WTC11 (cell line): ENCODE measurements at regions not wholly inside any gene's neighbourhood (a gene's known extent, or its start where the extent isn't known, plus 50 kb on each side); places are given as distances from the start of the nearest gene placed in this dataset.

Experiments used
- ATAC-seq: fragments of 200-7000 bp; cut with Tn5 transposase; 2 replicates; pipeline ENCODE4 v1.10.0; 2021; ENCODE audit warnings: mild to moderate bottlenecking, moderate library complexity
- CTCF ChIA-PET: fragments of 300-600 bp; sonication (Branson Sonifier 250); formaldehyde crosslinking; loops from one replicate; lab custom pipeline; 2021; ENCODE audit warnings: antibody characterized with exemption; lab: Charles Lee
- POLR2A ChIA-PET: fragments of 350-600 bp; sonication (Branson Sonifier 250); formaldehyde crosslinking; loops from one replicate; lab custom pipeline; 2021; ENCODE audit warnings: antibody characterized with exemption; lab: Charles Lee
- DNase-seq: peaks from one replicate; pipeline ENCODE4 v3.0.0; 2021; ENCODE audit warnings: low spot score
- H3K27ac Mint-ChIP-seq: 2 replicates; pipeline ENCODE4 v1.8.0; 2021; ENCODE audit warnings: mixed read lengths
- H3K27me3 Mint-ChIP-seq: 2 replicates; pipeline ENCODE4 v1.8.0; 2021; ENCODE audit warnings: low read depth, mild to moderate bottlenecking, moderate library complexity, mixed read lengths
- H3K36me3 Mint-ChIP-seq: 2 replicates; pipeline ENCODE4 v1.8.0; 2021; ENCODE audit warnings: mixed read lengths
- H3K4me1 Mint-ChIP-seq: 2 replicates; pipeline ENCODE4 v1.8.0; 2022; ENCODE audit warnings: mixed read lengths
- H3K4me3 Mint-ChIP-seq: 2 replicates; pipeline ENCODE4 v1.8.0; 2021; ENCODE audit warnings: mild to moderate bottlenecking, moderate library complexity, mixed read lengths
- H3K9me3 Mint-ChIP-seq: 2 replicates; pipeline ENCODE4 v1.8.0; 2021; ENCODE audit warnings: mixed read lengths
- CBFB ChIP-seq: sonication (generic); formaldehyde crosslinking; IDR thresholded peaks from 2 replicates; pipeline ENCODE4 v1.8.1; 2022; ENCODE audit warnings: mild to moderate bottlenecking, low read depth, missing genetic modification reagents
- CREB1 ChIP-seq: sonication (generic); formaldehyde crosslinking; IDR thresholded peaks from 2 replicates; pipeline ENCODE4 v1.8.0; 2023; ENCODE audit warnings: mild to moderate bottlenecking, missing genetic modification reagents
- EMX1 ChIP-seq: fragments of 250-450 bp; sonication (Bioruptor Pico); IDR thresholded peaks from 2 replicates; pipeline ENCODE4 v1.8.0; 2021; ENCODE audit warnings: mild to moderate bottlenecking
- GTF2I ChIP-seq: fragments of 250-450 bp; sonication (Bioruptor Pico); conservative IDR thresholded peaks from 2 replicates; pipeline ENCODE4 v1.4.0; 2021; ENCODE audit warnings: mild to moderate bottlenecking
- MXD4 ChIP-seq: fragments of 250-450 bp; sonication (Bioruptor Pico); IDR thresholded peaks from 2 replicates; pipeline ENCODE4 v1.8.0; 2021; ENCODE audit warnings: mild to moderate bottlenecking, moderate library complexity, borderline replicate concordance
- NR2C2 ChIP-seq: sonication (generic); formaldehyde crosslinking; IDR thresholded peaks from 2 replicates; pipeline ENCODE4 v1.8.0; 2022; ENCODE audit warnings: mild to moderate bottlenecking, missing genetic modification reagents
- SOX15 ChIP-seq: fragments of 250-450 bp; sonication (Bioruptor Pico); IDR thresholded peaks from 2 replicates; pipeline ENCODE4 v1.9.0; 2021; ENCODE audit warnings: mild to moderate bottlenecking
- TP53 ChIP-seq: sonication (generic); formaldehyde crosslinking; IDR thresholded peaks from 2 replicates; pipeline ENCODE4 v1.8.1; 2023; ENCODE audit warnings: mild to moderate bottlenecking, missing genetic modification reagents
- ZNF138 ChIP-seq: sonication (generic); formaldehyde crosslinking; conservative IDR thresholded peaks from 2 replicates; pipeline ENCODE4 v1.8.1; 2022; ENCODE audit warnings: mild to moderate bottlenecking, moderate library complexity, missing genetic modification reagents
- ZNF219 ChIP-seq: sonication (generic); formaldehyde crosslinking; IDR thresholded peaks from 2 replicates; pipeline ENCODE4 v1.8.0; 2023; ENCODE audit warnings: missing genetic modification reagents, mild to moderate bottlenecking, borderline replicate concordance
- ZNF232 ChIP-seq: sonication (generic); formaldehyde crosslinking; IDR thresholded peaks from 2 replicates; pipeline ENCODE4 v1.8.0; 2022; ENCODE audit warnings: mild to moderate bottlenecking, missing genetic modification reagents
- ZNF263 ChIP-seq: sonication (generic); formaldehyde crosslinking; IDR thresholded peaks from 2 replicates; pipeline ENCODE4 v1.8.1; 2022; ENCODE audit warnings: low read depth, mild to moderate bottlenecking, moderate library complexity, missing genetic modification reagents
- ZNF671 ChIP-seq: fragments of 250-450 bp; sonication (Bioruptor Pico); IDR thresholded peaks from 2 replicates; pipeline ENCODE4 v1.8.0; 2021; ENCODE audit warnings: mild to moderate bottlenecking
- TF ChIP-seq, protein P1 (sequence below): sonication (generic); formaldehyde crosslinking; IDR thresholded peaks from 2 replicates; pipeline ENCODE4 v1.8.1; 2022; ENCODE audit warnings: low read depth, missing genetic modification reagents, borderline replicate concordance
- TF ChIP-seq, protein P2 (sequence below): sonication (generic); formaldehyde crosslinking; IDR thresholded peaks from 2 replicates; pipeline ENCODE4 v1.8.1; 2023; ENCODE audit warnings: mild to moderate bottlenecking, missing genetic modification reagents, moderate library complexity
- TF ChIP-seq, protein P3 (sequence below): fragments of 250-450 bp; sonication (Bioruptor Pico); conservative IDR thresholded peaks from 2 replicates; pipeline ENCODE4 v1.9.0; 2021; ENCODE audit warnings: mild to moderate bottlenecking
- TF ChIP-seq, protein P4 (sequence below): sonication (generic); formaldehyde crosslinking; IDR thresholded peaks from 2 replicates; pipeline ENCODE4 v1.8.1; 2023; ENCODE audit warnings: mild to moderate bottlenecking, missing genetic modification reagents, borderline replicate concordance
- TF ChIP-seq, protein P5 (sequence below): fragments of 250-450 bp; sonication (Bioruptor Pico); IDR thresholded peaks from 2 replicates; pipeline ENCODE4 v2.1.2; 2022; ENCODE audit warnings: mild to moderate bottlenecking, moderate library complexity
- TF ChIP-seq, protein P6 (sequence below): sonication (generic); formaldehyde crosslinking; IDR thresholded peaks from 2 replicates; pipeline ENCODE4 v1.8.1; 2023; ENCODE audit warnings: mild to moderate bottlenecking, missing genetic modification reagents, moderate library complexity

DNA sequence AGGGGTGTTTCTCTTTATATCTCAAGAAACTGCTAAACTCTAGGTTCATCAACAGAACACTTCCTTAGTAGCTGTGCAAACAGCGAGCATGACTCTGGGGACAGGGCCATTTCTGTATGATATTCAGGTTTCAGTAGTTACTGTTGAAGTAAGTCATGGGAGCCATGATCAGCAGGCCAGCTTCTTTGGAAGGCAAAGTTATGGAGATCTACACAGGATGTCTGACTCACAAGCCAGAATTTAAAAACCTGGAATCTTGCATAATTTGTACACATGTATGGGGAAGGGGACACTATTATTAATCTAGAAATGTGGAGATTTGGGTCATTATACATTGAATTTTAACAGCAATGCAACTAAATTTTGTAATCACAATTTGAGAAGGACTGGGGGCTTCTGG, 187.8 kb upstream of the NR3C2 start:
- Mint-ChIP-seq H3K36me3 (peaks cover 6% of the 10 kb centered on the region), H3K4me3 (no peak overlapping the region), H3K27ac (no peak overlapping the region), H3K9me3 (peaks cover 16% of the 10 kb centered on the region), H3K4me1 (no peaks in the 10 kb centered on the region), H3K27me3 (no peaks in the 10 kb centered on the region; the same call in 1 of the 2 replicates)
- DNase-seq (no peak), ATAC-seq (no peak)
- POLR2A ChIA-PET = no interaction called here
- TF ChIP-seq, protein P1, sequence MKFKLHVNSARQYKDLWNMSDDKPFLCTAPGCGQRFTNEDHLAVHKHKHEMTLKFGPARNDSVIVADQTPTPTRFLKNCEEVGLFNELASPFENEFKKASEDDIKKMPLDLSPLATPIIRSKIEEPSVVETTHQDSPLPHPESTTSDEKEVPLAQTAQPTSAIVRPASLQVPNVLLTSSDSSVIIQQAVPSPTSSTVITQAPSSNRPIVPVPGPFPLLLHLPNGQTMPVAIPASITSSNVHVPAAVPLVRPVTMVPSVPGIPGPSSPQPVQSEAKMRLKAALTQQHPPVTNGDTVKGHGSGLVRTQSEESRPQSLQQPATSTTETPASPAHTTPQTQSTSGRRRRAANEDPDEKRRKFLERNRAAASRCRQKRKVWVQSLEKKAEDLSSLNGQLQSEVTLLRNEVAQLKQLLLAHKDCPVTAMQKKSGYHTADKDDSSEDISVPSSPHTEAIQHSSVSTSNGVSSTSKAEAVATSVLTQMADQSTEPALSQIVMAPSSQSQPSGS (CRISPR knock-in tag) = no peak
- no peak for TF ChIP-seq EMX1 (CRISPR knock-in tag)
- no peak for TF ChIP-seq ZNF138 (CRISPR knock-in tag)
- TF ChIP-seq ZNF671 (CRISPR knock-in tag) = no peak
- no peak for TF ChIP-seq ZNF232 (CRISPR knock-in tag)
- TF ChIP-seq NR2C2 (CRISPR knock-in tag) = no peak
- TF ChIP-seq, protein P2, sequence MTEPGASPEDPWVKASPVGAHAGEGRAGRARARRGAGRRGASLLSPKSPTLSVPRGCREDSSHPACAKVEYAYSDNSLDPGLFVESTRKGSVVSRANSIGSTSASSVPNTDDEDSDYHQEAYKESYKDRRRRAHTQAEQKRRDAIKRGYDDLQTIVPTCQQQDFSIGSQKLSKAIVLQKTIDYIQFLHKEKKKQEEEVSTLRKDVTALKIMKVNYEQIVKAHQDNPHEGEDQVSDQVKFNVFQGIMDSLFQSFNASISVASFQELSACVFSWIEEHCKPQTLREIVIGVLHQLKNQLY (CRISPR knock-in tag) = no peak
- TF ChIP-seq ZNF219 (CRISPR knock-in tag) = no peak
- no peak for TF ChIP-seq SOX15 (CRISPR knock-in tag)
- no peak for TF ChIP-seq CBFB
- CTCF ChIA-PET = no interaction called here

DNA sequence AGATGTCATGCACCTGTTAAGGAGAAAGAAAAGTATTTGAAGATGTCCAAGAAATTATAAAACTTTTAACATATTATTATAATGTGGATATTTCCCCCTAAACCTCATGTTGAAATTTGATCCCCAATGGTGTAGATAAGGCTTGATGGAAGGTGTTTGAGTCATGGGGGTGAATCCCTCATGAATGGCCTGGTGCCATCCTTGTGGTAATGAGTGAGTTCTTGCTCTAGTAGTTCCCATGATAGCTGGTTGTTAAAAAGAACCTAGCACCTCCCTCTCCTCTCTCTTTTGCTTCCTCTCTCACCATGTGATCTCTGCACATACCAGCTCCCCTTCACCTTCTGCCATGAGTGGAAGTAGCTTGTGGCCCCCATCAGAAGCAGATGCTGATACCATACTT, 176.6 kb upstream of the NR3C2 start:
- CTCF ChIA-PET = no interaction called here
- H3K27ac Mint-ChIP-seq = no peak overlapping the region

DNA sequence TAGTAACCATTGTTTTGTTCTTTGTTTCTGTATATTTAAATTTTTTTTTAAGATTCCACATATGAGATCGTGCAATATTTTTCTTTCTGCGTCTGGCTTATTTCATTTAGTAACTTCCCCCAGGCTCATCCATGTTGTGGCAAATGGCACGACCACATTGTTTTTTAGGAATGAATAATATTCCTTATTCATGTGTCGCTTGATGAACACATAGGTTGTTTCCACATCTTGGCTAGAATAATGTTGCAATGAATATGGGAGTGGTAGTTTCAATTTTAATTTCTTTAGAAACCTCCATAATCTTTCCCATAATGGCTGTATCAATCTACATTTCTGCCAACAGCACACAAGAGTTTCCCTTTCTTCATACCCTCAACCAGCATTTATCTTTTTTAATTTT, 166.8 kb upstream of the NR3C2 start:
- H3K27ac Mint-ChIP-seq = no peak overlapping the region
- peaks cover 8% of the 10 kb centered on the region for H3K4me1 Mint-ChIP-seq
- ChIA-PET CTCF (no interaction called here), POLR2A (no interaction called here)
- no peak for DNase-seq
- H3K36me3 Mint-ChIP-seq = peaks cover 3% of the 10 kb centered on the region; the same call in 1 of the 2 replicates
- no peaks in the 10 kb centered on the region for H3K27me3 Mint-ChIP-seq
- ATAC-seq = no peak
- peaks cover 12% of the 10 kb centered on the region for H3K9me3 Mint-ChIP-seq
- no peak overlapping the region for H3K4me3 Mint-ChIP-seq
- no peak for TF ChIP-seq ZNF263
- TF ChIP-seq, protein P3, sequence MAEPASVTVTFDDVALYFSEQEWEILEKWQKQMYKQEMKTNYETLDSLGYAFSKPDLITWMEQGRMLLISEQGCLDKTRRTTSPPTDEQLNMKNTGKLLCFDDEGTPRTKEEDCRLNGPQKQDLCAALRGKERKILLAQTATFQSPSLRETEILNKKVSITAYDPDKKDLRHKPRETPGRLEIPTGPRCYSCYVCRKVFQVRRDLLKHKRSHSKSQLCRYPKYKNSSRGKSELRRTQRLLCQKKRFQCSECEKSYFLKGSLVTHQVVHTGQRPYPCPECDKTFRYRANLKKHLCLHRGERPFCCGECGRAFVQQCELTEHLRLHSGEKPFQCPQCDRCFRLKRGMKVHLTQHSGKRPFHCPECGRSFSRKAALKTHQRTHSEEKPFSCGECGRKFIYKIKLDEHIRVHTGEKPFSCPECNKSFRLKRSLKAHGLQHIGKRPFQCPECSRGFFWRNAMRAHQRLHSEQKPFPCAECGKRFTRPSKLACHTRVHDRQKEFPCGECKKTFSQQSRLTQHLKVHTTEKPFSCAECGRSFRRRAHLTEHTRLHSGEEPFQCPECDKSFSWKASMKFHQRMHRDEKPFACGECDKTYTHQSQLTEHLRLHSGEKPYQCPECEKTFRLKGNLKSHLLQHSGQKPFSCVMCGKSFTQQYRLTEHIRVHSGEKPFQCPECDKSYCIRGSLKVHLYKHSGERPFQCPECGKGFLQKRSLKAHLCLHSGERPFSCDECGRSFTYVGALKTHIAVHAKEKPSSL (CRISPR knock-in tag) = no peak
- no peak for TF ChIP-seq ZNF138 (CRISPR knock-in tag)
- TF ChIP-seq, protein P4, sequence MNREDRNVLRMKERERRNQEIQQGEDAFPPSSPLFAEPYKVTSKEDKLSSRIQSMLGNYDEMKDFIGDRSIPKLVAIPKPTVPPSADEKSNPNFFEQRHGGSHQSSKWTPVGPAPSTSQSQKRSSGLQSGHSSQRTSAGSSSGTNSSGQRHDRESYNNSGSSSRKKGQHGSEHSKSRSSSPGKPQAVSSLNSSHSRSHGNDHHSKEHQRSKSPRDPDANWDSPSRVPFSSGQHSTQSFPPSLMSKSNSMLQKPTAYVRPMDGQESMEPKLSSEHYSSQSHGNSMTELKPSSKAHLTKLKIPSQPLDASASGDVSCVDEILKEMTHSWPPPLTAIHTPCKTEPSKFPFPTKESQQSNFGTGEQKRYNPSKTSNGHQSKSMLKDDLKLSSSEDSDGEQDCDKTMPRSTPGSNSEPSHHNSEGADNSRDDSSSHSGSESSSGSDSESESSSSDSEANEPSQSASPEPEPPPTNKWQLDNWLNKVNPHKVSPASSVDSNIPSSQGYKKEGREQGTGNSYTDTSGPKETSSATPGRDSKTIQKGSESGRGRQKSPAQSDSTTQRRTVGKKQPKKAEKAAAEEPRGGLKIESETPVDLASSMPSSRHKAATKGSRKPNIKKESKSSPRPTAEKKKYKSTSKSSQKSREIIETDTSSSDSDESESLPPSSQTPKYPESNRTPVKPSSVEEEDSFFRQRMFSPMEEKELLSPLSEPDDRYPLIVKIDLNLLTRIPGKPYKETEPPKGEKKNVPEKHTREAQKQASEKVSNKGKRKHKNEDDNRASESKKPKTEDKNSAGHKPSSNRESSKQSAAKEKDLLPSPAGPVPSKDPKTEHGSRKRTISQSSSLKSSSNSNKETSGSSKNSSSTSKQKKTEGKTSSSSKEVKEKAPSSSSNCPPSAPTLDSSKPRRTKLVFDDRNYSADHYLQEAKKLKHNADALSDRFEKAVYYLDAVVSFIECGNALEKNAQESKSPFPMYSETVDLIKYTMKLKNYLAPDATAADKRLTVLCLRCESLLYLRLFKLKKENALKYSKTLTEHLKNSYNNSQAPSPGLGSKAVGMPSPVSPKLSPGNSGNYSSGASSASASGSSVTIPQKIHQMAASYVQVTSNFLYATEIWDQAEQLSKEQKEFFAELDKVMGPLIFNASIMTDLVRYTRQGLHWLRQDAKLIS = no peak

More for the DNA sequence above, 176.6 kb upstream of the NR3C2 start:
- H3K27me3 Mint-ChIP-seq = no peaks in the 10 kb centered on the region; the same call in 1 of the 2 replicates
- no peak for ATAC-seq
- TF ChIP-seq ZNF263 (no peak), CREB1 (no peak), NR2C2 (CRISPR knock-in tag) (no peak), MXD4 (CRISPR knock-in tag) (no peak), GTF2I (CRISPR knock-in tag) (no peak), TP53 (CRISPR knock-in tag) (no peak)
- TF ChIP-seq, protein P5, sequence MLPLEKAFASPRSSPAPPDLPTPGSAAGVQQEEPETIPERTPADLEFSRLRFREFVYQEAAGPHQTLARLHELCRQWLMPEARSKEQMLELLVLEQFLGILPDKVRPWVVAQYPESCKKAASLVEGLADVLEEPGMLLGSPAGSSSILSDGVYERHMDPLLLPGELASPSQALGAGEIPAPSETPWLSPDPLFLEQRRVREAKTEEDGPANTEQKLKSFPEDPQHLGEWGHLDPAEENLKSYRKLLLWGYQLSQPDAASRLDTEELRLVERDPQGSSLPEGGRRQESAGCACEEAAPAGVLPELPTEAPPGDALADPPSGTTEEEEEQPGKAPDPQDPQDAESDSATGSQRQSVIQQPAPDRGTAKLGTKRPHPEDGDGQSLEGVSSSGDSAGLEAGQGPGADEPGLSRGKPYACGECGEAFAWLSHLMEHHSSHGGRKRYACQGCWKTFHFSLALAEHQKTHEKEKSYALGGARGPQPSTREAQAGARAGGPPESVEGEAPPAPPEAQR = no peak
- TF ChIP-seq, protein P1 (CRISPR knock-in tag) = no peak
- TF ChIP-seq, protein P6, sequence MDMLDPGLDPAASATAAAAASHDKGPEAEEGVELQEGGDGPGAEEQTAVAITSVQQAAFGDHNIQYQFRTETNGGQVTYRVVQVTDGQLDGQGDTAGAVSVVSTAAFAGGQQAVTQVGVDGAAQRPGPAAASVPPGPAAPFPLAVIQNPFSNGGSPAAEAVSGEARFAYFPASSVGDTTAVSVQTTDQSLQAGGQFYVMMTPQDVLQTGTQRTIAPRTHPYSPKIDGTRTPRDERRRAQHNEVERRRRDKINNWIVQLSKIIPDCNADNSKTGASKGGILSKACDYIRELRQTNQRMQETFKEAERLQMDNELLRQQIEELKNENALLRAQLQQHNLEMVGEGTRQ = no peak
- POLR2A ChIA-PET = no interaction called here
- H3K36me3 Mint-ChIP-seq = peaks cover 8% of the 10 kb centered on the region; the same call in 1 of the 2 replicates
- H3K9me3 Mint-ChIP-seq = peaks cover 46% of the 10 kb centered on the region
- no peak for DNase-seq
- no peaks in the 10 kb centered on the region for H3K4me1 Mint-ChIP-seq
- no peak overlapping the region for H3K4me3 Mint-ChIP-seq
